Inflammatory macrophage (primary cell): ENCODE measurements at regions not wholly inside any gene's neighbourhood (a gene's known extent, or its start where the extent isn't known, plus 50 kb on each side); places are given as distances from the start of the nearest gene placed in this dataset.

ENCODE experiments used
- DNase-seq, 2 donors: peaks; one replicate each; pipeline ENCODE4 v3.0.0-alpha.2; 2020 to 2022

DNA sequence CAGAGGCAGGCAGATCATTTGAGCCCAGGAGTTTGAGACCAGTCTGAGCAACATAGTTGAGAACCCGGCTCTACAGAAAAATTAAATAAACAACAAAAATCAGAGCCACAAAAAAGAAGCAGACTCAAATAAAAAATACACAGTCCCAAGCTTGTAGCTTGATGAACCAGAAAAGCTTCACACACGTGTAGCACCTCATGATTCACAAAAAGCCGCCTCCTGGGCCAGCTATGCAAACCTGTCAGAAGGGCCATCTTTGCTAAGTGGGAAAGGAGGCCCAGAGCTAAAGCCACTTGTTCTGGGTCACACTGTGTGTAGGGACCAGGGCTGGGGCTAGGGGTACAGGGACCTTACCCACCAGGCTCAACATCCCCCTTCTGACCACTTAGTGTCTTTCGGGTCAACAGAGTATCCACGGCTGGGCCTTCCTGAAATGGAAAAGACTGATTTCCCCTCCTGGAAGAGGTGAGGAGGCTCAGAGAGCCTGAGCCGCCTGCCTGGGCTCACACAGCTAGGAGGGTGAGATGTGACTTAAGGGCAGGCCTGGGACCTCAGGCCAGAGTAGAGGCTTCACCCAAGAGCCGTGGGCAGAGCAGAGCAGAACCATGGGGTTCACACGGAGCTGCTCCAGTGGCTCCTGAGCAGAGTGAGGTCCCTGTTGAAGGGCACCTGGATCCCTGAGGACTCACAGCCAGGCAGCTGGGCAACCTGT is 269.6 kb downstream of the PARN start:
- DNase-seq: no peak

DNA sequence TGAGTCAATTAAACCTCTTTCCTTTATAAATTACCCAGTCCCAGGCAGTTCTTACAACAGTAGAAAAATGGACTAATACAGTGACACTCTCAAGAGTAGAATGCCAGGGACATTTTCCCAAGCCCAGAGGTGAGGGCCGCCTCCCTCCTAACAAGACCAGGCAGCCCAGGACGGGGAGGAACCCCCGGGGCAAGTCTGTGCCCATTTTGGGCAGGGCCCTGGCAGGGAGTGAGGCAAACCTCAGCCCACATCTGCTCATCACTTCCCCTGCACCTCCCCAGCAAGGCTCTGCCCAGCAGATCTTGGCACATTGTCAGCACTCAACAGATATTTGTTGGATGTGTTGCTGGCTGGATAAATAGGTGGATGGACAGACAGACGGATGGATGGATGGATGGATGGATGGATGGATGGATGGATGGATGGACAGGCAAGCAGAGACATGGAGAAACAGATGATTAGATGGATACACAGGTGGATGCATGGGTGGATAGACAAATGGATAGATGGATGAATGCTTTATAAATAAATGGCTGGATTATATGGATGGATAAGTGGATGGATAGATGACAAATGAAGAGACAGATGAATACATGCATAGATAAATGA is 271.3 kb downstream of the PARN start:
- peak; percentile 12 to 14 for DNase-seq

DNA sequence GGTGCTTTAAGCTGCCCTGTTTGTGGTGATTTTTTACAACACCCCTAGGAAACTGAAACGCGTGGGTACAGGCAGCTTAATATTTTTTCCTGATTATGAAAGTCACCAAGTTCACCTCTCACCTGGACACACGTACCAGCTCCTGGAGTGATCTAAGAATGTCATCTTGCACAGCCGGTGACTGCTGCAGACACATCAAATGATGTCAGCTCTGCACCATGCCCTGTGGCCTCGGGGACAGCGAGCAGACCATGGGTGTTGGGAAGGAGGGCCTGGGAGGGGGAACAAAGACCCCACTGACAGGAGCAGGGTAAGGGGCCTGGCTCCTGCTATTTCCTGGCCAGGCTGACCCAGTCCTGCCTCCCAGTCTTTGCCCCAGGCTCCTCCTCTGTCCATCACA is 272.7 kb downstream of the PARN start:
- no peak for DNase-seq

DNA sequence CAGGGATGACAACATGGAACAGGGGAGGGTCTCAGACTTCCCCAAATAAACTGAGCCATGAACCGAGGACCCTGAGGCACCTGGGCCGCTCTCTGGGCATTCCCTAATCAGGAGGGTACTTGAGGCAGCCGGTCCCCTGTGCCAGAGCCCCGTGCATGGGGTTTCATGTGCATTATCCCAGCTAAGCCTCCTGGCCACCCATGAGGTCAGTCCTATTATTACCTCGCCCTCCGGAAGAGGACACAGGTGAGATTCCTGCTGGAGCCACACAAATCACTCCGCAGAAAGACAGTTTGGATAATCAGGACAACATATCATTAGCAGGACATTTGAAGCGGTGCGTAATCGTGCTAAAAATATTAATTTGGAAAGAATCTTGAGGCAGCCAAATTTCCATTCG is 274.0 kb downstream of the PARN start:
- DNase-seq: no peak

GRCh38 chr16:14354561-14355351 is 275.3 kb downstream of the PARN start:
- peak; percentile 85 to 96 for DNase-seq

GRCh38 chr16:14353340-14353739 is 276.7 kb downstream of the PARN start:
- DNase-seq: no peak

DNA sequence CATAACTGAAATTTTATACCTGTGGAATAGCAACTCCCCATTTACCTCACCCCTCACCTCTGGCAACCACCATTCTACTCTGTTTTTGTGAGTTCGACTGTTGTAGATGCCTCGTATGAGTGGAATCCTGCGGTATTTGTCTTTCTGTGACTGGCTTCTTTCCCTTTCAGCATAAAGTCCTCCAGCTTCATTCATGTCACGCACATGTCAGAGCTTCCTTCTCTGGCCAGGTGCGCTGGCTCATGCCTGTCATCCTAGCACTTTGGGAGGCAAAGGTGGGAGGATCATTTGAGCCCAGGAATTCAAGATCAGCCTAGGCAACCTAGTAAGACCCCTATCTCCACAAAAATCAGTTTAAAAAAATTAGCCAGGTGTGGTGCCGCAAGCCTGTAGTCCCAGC is 278.4 kb downstream of the PARN start:
- DNase-seq: no peak

DNA sequence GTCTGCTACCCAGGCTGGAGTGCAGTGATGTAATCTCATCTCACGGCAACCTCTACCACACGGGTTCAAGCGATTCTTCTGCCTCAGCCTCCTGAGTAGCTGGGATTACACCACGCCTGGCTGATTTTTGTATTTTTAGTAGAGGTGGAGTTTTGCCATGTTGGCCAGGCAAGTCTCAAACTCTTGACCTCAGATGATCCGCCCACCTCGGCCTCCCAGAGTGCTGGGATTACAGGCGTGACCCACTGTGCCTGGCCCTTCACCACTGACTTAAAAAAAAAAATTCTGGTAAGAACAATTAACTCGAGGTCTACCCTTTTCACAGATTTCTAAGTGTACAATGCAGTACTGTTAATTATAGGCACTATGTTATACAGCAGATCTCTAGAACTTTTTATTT is 279.4 kb downstream of the PARN start:
- DNase-seq: no peak

DNA sequence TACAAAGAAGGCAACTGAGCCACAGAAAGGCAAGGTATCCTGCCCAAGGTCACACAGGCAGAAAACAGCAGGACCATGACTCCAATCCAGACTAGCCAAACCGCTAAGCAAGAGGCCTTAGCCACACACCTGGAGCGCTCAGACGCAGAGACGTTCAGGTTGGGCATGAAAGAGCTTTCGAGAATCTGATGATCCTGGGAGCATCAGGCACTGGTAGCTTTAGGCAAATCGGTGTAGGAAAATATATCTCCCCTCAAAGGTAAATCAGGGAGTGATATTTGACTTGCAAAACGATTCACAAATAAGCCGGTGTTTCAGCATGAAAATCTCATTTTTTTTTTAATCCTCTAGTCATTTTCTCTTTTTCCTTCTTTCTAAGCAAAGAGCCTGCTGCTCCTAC is 279.0 kb downstream of the MRTFB start:
- no peak for DNase-seq

GRCh38 chr16:14347706-14348105 is 276.6 kb downstream of the MRTFB start:
- DNase-seq: no peak

DNA sequence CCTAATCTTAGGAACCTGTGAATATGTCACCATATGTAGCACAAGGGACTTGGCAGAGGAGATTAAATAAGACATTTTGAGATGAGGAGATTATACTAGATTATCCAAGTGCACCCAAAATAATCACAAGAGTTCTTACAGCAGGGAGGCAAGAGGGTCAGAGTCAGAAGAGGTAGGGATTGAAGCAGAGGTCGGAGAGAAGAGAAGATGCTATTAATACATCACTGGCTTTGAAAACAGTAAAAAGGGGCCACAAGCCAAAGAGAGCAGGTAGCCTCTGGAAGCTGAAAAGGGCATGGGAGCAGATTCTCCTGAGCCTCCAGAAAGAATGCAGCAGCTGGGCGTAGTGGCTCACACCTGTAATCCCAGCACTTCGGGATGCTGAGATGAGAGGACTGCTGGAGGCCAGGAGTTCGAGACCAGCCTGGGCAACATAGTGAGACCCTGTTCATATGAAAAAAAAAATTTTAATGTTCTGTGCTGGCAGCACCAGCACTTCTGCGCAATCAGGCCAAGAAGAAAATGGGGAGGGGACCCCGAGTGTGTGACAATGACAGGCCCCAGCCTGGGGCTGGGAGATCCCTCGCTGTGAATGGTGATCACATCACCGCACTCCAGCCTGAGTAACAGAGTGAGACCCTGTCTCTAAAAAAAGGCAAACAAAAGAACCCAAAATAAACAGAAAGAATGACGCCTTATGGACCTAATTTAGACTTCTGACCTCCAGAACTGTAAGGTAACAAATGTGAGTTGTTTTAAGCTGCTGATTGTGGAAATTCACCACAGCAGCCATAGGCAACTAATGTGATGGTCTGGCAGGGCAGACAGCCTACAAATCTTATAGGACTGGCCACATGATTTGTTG is 275.4 kb downstream of the MRTFB start:
- no peak for DNase-seq

- peak; percentile 32 to 39 for DNase-seq
Measured at GRCh38 chr16:14345512-14346115, 274.5 kb downstream of the MRTFB start.

DNA sequence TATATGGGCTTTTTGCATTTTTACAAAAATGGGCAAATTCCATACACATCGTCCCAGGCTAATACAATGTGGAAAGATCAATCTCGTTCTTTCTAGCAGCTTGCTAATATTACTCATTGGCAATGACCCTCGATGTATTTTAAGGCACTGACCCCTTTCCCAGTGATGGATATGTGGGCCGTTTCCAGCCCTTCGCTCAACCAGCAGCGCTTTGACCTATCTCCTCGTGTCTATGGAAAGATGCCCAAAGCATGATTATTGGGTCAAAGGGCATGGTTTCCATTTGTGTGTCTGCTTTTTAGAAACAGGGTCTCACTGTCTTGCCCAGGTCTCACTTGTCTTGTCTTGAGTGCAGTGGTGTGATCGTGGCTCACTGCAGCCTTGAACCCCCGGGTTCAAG is 273.8 kb downstream of the MRTFB start:
- no peak for DNase-seq

- DNase-seq: no peak
Measured at GRCh38 chr16:14344292-14344691, 273.2 kb downstream of the MRTFB start.

DNA sequence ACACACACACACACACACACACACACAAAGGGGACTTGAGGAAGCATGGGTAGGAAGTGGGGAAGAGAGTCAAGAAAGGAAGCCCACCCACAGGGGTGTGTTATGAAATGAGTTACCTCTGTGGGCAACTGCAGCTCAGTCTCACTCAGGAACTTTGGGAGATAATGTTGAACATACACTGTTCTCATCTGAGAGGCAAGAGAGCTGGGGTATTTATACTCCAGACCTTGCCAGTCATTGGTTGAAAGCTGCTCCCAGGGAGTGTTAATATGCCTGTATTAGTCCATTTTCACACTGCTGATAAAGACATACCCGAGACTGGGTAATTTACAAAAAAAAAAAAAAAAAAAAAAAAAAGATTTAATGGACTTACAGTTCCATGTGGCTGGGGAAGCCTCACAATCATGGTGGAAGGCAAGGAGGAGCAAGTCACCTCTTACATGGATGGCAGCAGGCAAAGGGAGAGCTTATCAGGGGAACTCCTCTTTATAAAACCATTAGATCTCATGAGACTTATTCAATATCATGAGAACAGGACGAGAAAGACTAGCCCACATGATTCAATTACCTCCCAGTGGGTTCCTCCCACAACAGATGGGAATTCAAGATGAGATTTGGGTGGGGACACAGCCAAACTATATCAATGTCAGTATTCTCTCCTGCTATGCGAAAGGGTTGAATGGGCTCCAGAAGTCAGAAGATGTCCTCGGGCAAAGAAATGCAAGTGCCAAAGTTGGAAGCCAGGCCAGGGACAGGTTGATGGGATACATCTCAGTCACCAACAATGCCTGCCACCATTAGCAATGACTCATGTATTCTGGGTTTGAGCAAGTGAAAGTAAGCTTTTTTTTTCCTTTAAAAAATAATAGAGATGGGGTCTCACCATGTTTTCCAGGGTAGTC is 270.5 kb downstream of the MRTFB start:
- no peak for DNase-seq

- no peak for DNase-seq
Measured at GRCh38 chr16:14339694-14340093, 268.6 kb downstream of the MRTFB start.

GRCh38 chr16:14338969-14339368 is 267.9 kb downstream of the MRTFB start:
- DNase-seq: no peak

- no peak for DNase-seq
Measured at GRCh38 chr16:14338236-14338635, 267.1 kb downstream of the MRTFB start.

DNA sequence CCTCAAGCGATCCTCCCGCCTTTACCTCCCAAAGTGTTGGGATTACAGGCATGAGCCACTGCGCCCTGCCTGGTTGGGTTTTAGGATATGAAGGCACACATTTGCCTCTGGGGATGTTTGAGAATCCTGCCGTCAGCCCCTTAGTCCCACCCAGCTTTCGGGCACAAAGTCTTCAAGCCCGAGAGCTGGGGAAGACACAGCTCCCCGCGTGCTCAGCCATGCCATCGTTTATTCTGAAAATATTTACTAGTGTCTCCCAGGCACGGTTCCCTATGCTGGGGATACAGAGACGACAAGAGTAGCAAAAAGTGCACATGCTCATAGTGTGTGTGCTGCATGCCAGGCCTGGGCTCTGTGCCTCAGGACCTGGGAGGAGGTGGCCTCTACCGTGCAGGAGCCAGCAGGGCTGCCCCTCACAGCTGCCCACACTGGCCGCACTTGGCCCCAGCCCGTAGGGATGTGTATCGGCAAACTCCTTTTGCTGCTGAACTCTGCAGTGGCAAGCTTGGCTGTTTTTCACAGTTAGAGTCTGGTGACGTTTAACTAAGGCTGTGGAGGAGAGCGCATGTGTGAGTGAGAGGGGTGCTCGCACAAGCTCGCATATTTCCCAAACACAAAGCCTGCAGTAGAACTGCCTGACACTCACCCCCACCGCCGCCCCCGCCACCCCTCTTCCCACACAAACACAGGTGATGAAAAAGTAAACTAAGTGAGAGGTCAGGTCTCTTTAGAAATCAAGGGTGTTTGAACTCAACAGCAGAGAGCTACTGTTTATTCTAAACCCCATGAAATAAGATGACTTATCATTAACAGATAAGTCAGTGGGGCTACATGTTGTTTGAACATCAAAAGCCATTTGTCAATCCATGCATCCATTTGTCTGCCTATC is 266.4 kb downstream of the MRTFB start:
- no peak for DNase-seq

DNA sequence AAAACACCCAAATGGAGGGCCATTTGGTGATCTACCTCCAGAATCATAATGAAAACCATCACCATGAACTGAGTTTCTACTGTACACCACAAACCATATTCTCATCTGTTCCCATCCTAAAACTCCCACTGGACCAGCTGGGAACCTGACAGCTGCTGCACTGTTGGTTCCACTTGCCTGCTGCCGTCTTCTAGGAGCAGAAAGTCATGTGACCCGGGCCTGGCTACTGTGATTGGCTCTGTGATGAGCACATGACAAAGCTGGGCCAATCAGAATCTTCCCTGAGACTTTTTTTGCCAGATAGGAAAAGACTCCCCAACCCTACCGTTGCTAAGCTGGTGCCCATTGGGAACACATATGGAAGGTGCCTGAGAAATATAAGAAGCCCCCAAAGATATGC is 264.2 kb downstream of the MRTFB start:
- no peak for DNase-seq
